Right lobe of liver (tissue), 4 donors: ENCODE measurements at regions not wholly inside any gene's neighbourhood (a gene's known extent, or its start where the extent isn't known, plus 50 kb on each side); places are given as distances from the start of the nearest gene placed in this dataset.

ENCODE experiments used
- CTCF ChIP-seq, 4 donors: fragments of 200-600 bp in 3 of 4; fragments of 450-650 bp in 1 of 4; IDR thresholded peaks; one replicate each; pipeline versions ENCODE4 v1.5.1 to v1.8.0; 2016 to 2022; ENCODE audit warnings: antibody characterized with exemption in 4 of 4, mild to moderate bottlenecking in 2 of 4
- POLR2A ChIP-seq: fragments of 450-650 bp; IDR thresholded peaks from one replicate; pipeline ENCODE4 v1.6.1; 2017; ENCODE audit warnings: antibody characterized with exemption, mild to moderate bottlenecking
- donor health status: DM: no; HTN: no; CAD: no.
- donor health status: DM: no; HTN: no; CAD: no.
- donor health status: DM: no; HTN: yes; CAD: no.

- TF ChIP-seq POLR2A = no peak
- TF ChIP-seq CTCF (IDR thresholded peaks at IDR 0.05) = no peak
Measured at GRCh38 chr1:38651669-38652068, 207.9 kb downstream of the RRAGC start.
